HCT116 (cell line): ENCODE measurements at regions not wholly inside any gene's neighbourhood (a gene's known extent, or its start where the extent isn't known, plus 50 kb on each side); places are given as distances from the start of the nearest gene placed in this dataset.

Experiments
- ATAC-seq: fragments of 200-7000 bp; cut with Tn5 transposase; 2 replicates; pipeline ENCODE4 v1.9.1; 2020; ENCODE audit warnings: mild to moderate bottlenecking, moderate library complexity
- BruUV-seq: library from RNA; stranded (reverse); fragments of 400-500 nt; replicated peaks from 2 replicates; lab custom pipeline; 2021; lab: Mats Ljungman, UMichigan
- CTCF ChIA-PET: fragments of 300-600 bp; sonication (Branson Sonifier 250); formaldehyde crosslinking; loops from one replicate; lab custom pipeline; 2021; ENCODE audit warnings: antibody characterized with exemption; lab: Charles Lee
- POLR2A ChIA-PET: fragments of 300-600, 350-600 bp; sonication (Branson Sonifier 250); formaldehyde crosslinking; loops from one replicate; lab custom pipeline; 2021; ENCODE audit warnings: antibody characterized with exemption; lab: Charles Lee
- RAD21 ChIA-PET, 2 experiments: fragments of 300-600 bp; sonication (Branson Sonifier 250); formaldehyde crosslinking; loops; one replicate each; lab custom pipeline; 2023; ENCODE audit warnings: low total read pairs in 2 of 2; ENCODE audit not compliant: uncharacterized antibody in 2 of 2, unreplicated experiment in 2 of 2, low non-redundant PET in 1 of 2; lab: Charles Lee
- DNase-seq: peaks from one replicate; pipeline ENCODE4 v3.0.0-alpha.2; 2010; ENCODE audit warnings: low read depth, low spot score
- H2AFZ ChIP-seq: fragments of 200-600 bp; shearing (Covaris generic), sonication (generic); 2 replicates; pipeline ENCODE4 v1.6.1; 2017; ENCODE audit warnings: low read depth, mixed run types, mixed read lengths, antibody characterized with exemption, low read length; ENCODE audit not compliant: poor library complexity, severe bottlenecking
- H3K27ac ChIP-seq: 2 replicates; pipeline ENCODE4 v1.5.1; 2012; ENCODE audit warnings: low read depth, low read length
- H3K27me3 ChIP-seq: fragments of 200-600 bp; sonication (generic); 2 replicates; pipeline ENCODE4 v1.6.1; 2016; ENCODE audit warnings: mixed run types, low read length, mixed read lengths; ENCODE audit not compliant: insufficient read depth
- H3K36me3 ChIP-seq, 2 experiments: fragments of 200-500 bp in 1 of 2; fragments of 200-600 bp in 1 of 2; sonication (Bioruptor generic) in 1 of 2; sonication (generic) in 1 of 2; 2 replicates each; pipeline versions ENCODE4 v1.5.1 to v1.6.1; 2014 to 2016; ENCODE audit warnings: low read length in 2 of 2, inconsistent platforms in 1 of 2, mixed read lengths in 1 of 2, mixed run types in 1 of 2; ENCODE audit not compliant: insufficient read depth in 2 of 2, control insufficient read depth in 1 of 2
- H3K4me1 ChIP-seq, 2 experiments: fragments of 200-600 bp in 1 of 2; sonication (generic) in 1 of 2; 2 replicates each; pipeline versions ENCODE4 v1.5.1 to v1.6.1; 2012 to 2017; ENCODE audit warnings: low read length in 2 of 2, inconsistent platforms in 1 of 2, mild to moderate bottlenecking in 1 of 2, mixed read lengths in 1 of 2, mixed run types in 1 of 2, moderate library complexity in 1 of 2; ENCODE audit not compliant: insufficient read depth in 2 of 2, control insufficient read depth in 1 of 2
- H3K4me2 ChIP-seq: fragments of 200-600 bp; sonication (generic); 2 replicates; pipeline ENCODE4 v1.6.1; 2017; ENCODE audit warnings: mixed run types, low read length, mixed read lengths
- H3K4me3 ChIP-seq, 2 experiments: fragments of 200-600 bp in 1 of 2; sonication (generic) in 1 of 2; replicated peaks in 1 of 2; 2 replicates each; pipeline ENCODE4 v1.5.1; 2011 to 2016; ENCODE audit warnings: low read length in 2 of 2, control low read depth in 1 of 2, low read depth in 1 of 2, mild to moderate bottlenecking in 1 of 2, mixed read lengths in 1 of 2, mixed run types in 1 of 2
- H3K79me2 ChIP-seq: fragments of 200-600 bp; sonication (generic); 2 replicates; pipeline ENCODE4 v1.6.1; 2017; ENCODE audit warnings: mild to moderate bottlenecking, mixed run types, low read length, moderate library complexity, mixed read lengths; ENCODE audit not compliant: insufficient read depth
- H3K9ac ChIP-seq: fragments of 200-600 bp; sonication (generic); 2 replicates; pipeline ENCODE4 v1.6.1; 2016; ENCODE audit warnings: low read length, mixed read lengths
- H3K9me2 ChIP-seq: fragments of 200-600 bp; sonication (generic), shearing (Covaris generic); 2 replicates; pipeline ENCODE4 v1.6.1; 2017; ENCODE audit warnings: mixed run types, mild to moderate bottlenecking, moderate library complexity; ENCODE audit not compliant: insufficient read depth
- H3K9me3 ChIP-seq, 2 experiments: fragments of 200-500 bp in 1 of 2; fragments of 200-600 bp in 1 of 2; sonication (Bioruptor generic) in 1 of 2; sonication (generic) in 1 of 2; 2 replicates each; pipeline ENCODE4 v1.6.1; 2014 to 2017; ENCODE audit warnings: low read length in 2 of 2, mixed read lengths in 2 of 2, inconsistent platforms in 1 of 2, low read depth in 1 of 2, mild to moderate bottlenecking in 1 of 2, mixed run types in 1 of 2, moderate library complexity in 1 of 2; ENCODE audit not compliant: control insufficient read depth in 1 of 2, insufficient read depth in 1 of 2
- H4K20me1 ChIP-seq: fragments of 200-600 bp; sonication (generic), shearing (Covaris generic); 2 replicates; pipeline ENCODE4 v1.6.1; 2017; ENCODE audit warnings: mixed run types, mild to moderate bottlenecking, moderate library complexity; ENCODE audit not compliant: insufficient read depth
- ELF1 ChIP-seq: IDR thresholded peaks from 2 replicates; pipeline ENCODE4 v1.6.1; 2012; ENCODE audit warnings: low read depth, borderline replicate concordance
- EZH2phosphoT487 ChIP-seq: fragments of 200-600 bp; IDR thresholded peaks from 2 replicates; pipeline ENCODE4 v1.6.1; 2018; ENCODE audit warnings: antibody characterized with exemption, borderline replicate concordance
- JUND ChIP-seq: IDR thresholded peaks from 2 replicates; pipeline ENCODE4 v1.6.1; 2012
- RAD21 ChIP-seq: IDR thresholded peaks from 2 replicates; pipeline ENCODE4 v1.6.1; 2012; ENCODE audit warnings: low read depth, mild to moderate bottlenecking
- SP1 ChIP-seq: IDR thresholded peaks from 2 replicates; pipeline ENCODE4 v1.6.1; 2012; ENCODE audit warnings: low read depth
- SRF ChIP-seq: IDR thresholded peaks from 2 replicates; pipeline ENCODE4 v1.6.1; 2012; ENCODE audit warnings: low read depth
- ZFX ChIP-seq: fragments of 450-650 bp; IDR thresholded peaks from 2 replicates; pipeline ENCODE4 v1.6.1; 2017
- ZNF274 ChIP-seq: fragments of 200-500 bp; sonication (Bioruptor generic); IDR thresholded peaks from 2 replicates; pipeline ENCODE4 v1.6.1; 2014; ENCODE audit warnings: mild to moderate bottlenecking, low read depth, low read length, inconsistent platforms
- intact Hi-C: fragments of 100-400 bp; cut with micrococcal nuclease; formaldehyde crosslinking; loops from 2 replicates; pipeline ENCODE4 v1.10.0; 2022
- TF ChIP-seq, protein P1 (sequence below): IDR thresholded peaks from 2 replicates; pipeline ENCODE4 v1.6.1; 2012; ENCODE audit warnings: low read depth

DNA sequence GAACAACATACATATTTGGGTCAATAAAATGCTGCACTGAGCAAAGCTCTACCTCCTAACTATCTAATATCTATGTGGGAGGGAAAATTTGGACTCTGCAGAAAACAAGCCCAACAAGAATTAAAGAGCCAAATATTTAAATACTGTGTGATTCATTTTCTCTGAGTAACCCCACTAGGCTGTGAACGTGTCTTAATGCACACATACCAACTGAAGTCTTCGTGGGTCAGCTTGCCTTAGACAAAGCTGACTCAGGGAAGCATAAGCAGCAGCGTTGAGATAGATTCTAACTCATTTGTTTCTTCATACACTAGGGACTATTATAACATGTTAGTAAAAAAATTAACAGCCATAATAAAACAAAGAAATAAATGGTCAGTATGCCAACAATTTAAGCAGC, 114.3 kb downstream of the GJA1 start (continued):
- TF ChIP-seq ELF1 (no peak), SRF (no peak), ZFX (no peak), ZNF274 (no peak), SP1 (no peak), JUND (no peak), RAD21 (no peak)

DNA sequence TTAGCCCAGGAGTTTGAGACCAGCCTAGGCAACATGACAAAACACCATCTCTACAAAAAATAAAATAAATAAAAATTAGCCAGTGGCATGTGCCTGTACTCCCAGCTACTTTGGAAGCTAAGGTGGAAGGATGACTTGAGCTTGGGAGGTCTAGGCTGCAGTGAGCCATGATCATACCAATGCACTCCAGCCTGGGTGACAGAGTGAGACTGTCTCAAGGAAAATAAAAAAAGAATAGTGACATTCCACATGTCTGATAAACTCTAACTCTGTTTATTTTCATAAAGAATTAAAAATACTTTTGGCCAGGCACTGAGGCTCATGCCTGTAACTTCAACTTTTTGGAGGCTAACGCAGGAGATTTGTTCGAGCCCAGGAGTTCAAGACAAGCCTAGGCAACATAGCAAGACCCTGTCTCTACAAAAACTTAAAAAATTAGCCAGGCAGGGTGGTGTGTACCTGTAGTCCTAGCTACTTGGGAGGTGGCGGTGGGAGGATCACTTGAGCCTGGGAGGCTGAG, 115.1 kb downstream of the GJA1 start:
- ChIA-PET CTCF (no interaction called here), RAD21 (no interaction called here), POLR2A (no interaction called here)
- Histone ChIP-seq H3K9me2 (no peaks in the 10 kb centered on the region), H3K4me2 (no peak overlapping the region), H3K27me3 (no peaks in the 10 kb centered on the region), H3K4me1 (no peaks in the 10 kb centered on the region), H3K9ac (no peak overlapping the region), H3K9me3 (no peaks in the 10 kb centered on the region), H3K4me3 (no peak overlapping the region), H3K27ac (no peak overlapping the region), H3K36me3 (no peaks in the 10 kb centered on the region), H4K20me1 (no peaks in the 10 kb centered on the region), H2AFZ (no peak overlapping the region)
- no TSS peak for BruUV-seq
- intact Hi-C loops: no loop called here
- ATAC-seq (no peak), DNase-seq (no peak)
- TF ChIP-seq, protein P1, sequence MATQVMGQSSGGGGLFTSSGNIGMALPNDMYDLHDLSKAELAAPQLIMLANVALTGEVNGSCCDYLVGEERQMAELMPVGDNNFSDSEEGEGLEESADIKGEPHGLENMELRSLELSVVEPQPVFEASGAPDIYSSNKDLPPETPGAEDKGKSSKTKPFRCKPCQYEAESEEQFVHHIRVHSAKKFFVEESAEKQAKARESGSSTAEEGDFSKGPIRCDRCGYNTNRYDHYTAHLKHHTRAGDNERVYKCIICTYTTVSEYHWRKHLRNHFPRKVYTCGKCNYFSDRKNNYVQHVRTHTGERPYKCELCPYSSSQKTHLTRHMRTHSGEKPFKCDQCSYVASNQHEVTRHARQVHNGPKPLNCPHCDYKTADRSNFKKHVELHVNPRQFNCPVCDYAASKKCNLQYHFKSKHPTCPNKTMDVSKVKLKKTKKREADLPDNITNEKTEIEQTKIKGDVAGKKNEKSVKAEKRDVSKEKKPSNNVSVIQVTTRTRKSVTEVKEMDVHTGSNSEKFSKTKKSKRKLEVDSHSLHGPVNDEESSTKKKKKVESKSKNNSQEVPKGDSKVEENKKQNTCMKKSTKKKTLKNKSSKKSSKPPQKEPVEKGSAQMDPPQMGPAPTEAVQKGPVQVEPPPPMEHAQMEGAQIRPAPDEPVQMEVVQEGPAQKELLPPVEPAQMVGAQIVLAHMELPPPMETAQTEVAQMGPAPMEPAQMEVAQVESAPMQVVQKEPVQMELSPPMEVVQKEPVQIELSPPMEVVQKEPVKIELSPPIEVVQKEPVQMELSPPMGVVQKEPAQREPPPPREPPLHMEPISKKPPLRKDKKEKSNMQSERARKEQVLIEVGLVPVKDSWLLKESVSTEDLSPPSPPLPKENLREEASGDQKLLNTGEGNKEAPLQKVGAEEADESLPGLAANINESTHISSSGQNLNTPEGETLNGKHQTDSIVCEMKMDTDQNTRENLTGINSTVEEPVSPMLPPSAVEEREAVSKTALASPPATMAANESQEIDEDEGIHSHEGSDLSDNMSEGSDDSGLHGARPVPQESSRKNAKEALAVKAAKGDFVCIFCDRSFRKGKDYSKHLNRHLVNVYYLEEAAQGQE: no peak
- no peak for TF ChIP-seq EZH2phosphoT487
- TF ChIP-seq, all 23 proteins: peak for 0
- no peaks in the 10 kb centered on the region for H3K79me2 ChIP-seq
